ENCODE measurements at regions not wholly inside any gene's neighbourhood (a gene's known extent, or its start where the extent isn't known, plus 50 kb on each side); places are given as distances from the start of the nearest gene placed in this dataset.
"Not testable (repeated sequence)": the region's sequence is repeated elsewhere in the genome, so short reads cannot be mapped to it uniquely, and the experiment has no call there.

DNA sequence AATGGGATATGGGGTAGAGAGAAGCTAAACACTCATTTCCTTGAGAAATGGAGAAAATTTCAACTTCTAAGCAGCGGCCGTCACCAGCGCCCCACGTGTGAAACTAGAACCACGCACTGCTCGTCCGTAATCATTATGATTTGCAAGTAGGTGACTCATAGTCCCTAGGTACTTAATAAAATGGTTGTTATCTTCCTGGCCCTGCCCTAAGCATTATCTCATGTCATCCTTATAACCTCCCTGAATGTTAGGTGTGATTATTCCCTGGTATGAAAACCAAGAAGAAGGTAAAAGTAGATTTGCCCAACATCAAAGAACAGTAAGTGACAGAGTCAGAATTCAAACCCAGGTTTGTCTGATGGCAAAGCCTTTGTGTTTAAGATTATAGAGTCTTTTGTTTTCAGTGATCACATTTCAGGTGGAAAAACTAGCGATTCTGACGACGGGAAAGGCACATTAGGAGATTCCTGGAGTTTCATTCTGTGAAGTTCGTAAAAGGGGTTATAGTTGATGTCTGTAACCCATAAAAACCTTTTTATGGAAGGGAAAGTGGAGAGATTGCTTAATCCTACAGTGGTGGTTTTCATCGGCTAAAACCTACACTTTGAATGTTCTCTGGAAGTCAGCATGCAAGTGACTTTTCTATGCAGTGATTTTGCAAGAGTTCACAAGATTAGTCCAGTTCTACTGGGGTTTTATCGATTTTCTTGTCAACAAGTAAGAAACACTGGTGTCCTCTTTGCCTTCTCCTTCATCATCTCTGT is 202.9 kb upstream of the WWC1 start:
- DNase-seq: no peak

DNA sequence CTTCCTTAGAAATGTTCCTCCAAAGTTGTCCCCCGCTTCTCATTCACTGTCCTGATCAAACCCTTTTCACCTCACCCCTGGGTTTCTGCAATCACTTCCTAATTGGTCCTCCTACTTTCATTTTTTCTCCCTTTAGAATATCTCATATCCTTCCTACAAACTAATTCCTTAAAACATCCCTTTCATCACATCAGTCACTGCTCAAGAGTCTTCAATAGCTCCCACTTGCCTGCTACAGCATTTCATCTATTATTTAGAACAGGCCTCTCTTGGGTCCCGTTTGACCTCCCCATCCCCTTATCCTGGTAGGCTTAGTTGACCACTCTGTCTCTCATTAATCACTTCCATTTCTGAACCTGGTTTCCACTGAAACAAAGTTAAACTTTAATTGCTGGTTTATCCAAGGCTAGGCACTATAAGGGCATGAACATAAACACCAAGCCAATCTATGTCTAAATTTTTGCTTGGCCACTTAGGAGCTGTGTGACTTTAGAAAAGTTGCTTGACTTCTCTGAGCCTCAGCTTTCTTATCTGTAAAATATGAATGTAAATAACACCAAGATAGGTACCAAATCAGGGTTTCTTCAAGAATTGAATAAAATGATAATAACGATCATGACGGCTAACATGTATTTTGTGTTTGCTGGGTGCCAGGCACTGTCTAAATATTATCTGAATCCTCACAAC is 202.1 kb upstream of the WWC1 start:
- DNase-seq: no peak

DNA sequence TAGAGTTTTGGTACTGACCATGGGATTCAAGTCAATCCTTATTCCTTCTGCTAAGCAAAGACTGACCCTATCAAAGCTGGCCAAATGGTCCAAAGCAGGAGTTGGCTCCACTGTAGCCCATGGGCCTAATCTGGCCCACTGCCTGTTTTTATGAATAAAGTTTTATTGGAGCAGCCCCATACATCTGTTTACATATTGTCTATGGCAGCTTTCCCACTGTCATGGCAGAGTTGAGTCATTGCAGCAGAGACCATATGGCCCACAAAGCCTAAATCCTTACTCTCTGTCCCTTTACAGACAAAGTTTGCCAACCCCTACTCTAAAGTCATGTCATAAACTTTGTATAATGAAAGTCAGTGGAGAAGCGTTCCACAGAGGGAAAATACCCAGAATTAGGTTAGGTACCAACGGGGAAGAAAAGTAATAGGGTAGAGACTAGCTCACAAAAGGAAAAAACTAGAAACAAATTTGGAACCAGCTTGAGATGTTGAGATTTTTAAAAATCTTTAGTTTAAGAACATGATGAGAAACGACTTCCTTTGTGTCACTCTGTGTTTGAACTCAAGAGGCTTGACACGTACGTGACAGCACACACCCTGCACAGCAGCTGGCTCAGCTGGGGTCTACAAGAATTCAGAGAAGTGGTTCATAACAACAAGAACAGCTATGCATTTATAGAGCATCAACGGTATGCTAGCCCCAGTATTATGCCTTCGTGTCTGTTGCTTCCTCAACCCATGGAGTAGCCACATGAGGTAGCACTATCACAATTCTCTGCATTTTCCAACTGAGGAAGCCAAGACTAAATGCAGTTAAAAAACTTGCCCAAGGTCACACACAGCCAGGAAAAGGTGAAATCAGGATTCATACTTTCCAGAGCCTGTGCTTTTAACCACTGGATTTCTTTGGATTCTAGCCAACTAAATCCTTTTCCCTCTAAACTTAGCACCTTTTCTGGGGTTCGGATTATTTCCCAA is 198.9 kb upstream of the WWC1 start:
- DNase-seq: no peak

DNA sequence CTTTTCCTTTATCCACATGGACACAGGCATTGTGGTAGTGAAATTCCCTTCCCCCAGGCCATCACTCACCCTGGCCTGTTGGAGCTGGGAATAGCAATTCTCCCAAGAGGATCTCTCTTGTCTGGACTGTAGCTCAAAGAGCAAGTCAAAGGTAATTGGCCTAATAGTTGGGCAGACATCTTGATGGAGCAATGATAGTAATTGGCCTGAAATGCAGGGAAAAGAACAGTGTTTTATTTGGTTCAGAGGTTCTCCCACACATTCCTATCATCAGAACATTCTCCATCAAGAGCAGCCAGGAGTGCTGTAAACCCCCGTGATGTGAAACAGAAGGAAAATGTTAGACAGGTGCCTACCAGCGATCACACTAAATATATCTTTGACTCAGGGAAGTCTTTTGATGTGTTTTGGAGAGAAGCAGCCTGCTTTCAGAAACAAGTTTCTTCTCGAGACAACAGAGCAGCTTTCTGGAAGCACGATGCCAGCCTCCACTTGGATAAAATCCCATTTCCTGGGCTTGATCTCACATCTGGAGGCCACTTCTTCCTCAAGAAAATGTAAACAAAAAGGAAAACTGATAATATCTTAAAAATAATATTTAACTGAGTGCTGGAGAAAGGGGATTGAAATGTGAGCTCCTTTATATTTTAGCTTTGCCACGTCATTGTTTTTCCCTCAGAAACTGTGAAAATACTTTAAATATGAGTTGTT is 198.1 kb upstream of the WWC1 start:
- no peak for DNase-seq

DNA sequence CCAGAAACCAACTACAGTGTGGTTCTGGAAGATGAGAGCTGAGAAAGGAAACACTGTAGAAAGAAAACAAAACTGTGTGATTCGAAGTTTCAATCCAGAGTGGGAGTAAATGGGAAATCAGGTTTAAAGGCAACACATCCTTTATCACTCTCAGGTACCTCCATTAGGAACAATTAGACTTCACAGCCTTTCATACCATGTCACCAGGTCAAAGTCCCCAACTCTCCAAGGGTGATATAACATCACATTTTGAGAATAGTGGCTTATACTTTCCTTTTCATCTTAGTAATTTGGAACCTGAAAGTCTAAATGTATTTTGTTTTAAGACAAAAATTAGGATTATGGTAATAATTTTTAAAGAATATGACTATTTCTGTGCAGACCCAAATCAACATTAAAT is 194.9 kb upstream of the WWC1 start:
- no peak for DNase-seq

DNA sequence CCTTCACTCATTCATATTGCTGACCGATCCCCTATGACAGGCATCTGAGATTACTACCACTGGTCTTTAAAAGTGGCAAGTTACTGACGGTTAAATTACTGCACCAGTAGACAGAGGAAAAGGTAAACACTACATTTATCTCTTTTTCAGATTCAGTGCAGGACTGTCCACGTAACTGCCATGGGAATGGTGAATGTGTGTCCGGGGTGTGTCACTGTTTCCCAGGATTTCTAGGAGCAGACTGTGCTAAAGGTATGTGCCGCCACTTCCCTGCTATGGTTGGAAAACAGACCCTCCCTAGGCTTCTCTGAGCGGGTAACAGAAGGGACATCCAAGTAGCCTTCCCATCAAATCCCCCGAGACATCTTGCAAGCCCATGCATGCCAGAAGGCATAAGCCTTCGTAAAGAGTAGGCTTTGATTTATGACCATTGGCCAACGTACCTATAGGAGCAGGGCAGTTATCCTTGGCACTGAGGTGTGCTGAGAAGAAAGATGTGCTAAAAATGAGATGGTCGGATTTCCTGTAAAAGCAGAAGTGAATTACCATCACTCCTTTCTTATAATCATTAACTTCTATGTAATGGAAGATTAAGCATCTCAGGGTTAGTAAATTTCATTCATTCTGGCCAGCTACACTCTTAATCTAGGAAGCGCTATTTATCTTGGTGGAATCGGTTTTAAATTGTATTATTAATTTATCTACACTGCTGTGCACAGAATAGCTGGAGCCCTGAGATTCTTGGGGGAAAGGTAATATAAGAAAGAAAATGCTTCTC is 193.4 kb upstream of the WWC1 start:
- DNase-seq: no peak

DNA sequence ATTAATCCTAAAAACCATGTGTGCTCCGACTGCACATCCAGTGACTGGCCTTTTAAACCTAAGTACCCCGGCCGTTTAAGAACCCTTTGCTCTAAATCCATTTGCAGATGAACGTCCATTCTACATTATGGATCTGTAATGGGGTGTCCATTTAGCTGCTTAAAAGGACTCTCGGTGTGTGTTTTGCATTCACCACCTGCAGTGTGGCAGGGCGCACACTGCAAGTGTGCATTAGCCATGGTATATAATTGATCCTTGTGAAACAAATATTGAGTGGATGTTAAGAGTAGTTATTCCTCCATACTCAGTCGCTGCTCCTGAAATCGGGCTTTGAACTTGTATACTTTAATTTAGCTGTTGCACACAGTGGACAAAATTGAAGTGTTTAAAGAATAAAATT is 190.1 kb upstream of the WWC1 start:
- no peak for DNase-seq

DNA sequence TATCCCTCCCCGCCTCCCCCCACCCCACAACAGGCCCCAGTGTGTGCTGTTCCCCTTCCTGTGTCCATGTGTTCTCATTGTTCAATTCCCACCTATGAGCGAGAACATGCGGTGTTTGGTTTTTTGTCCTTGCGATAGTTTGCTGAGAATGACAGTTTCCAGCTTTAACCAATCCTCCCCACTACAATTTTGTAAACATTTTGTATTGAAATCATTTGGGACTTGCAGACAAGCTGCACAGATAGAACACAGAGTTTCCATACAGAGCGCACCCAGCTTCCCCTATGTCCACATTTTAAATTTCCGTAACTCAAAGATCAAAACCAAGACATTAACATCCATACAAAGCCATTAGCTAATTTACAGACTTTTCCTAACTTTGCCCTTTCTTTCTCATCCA is 188.4 kb upstream of the WWC1 start:
- DNase-seq: not testable (repeated sequence)

DNA sequence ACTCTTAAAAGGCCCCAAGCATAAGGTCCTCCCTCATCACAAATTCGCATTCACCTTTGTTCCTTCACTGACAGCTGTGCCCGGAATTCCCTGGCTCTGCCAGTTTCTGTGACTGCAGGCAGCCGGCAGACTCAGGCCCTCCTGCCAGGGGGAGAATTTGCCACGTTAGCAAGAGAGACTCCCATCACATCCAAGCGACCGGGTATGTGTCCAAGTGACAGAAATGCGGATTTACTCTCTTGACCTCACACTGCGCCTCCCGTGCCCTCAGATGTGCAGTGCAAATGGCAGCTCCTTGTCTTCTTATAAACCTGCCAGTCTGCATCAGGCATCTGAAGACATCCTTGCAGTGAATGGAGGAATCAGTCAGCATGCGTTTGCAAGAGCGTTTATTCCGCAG is 187.1 kb upstream of the WWC1 start:
- DNase-seq: no peak

DNA sequence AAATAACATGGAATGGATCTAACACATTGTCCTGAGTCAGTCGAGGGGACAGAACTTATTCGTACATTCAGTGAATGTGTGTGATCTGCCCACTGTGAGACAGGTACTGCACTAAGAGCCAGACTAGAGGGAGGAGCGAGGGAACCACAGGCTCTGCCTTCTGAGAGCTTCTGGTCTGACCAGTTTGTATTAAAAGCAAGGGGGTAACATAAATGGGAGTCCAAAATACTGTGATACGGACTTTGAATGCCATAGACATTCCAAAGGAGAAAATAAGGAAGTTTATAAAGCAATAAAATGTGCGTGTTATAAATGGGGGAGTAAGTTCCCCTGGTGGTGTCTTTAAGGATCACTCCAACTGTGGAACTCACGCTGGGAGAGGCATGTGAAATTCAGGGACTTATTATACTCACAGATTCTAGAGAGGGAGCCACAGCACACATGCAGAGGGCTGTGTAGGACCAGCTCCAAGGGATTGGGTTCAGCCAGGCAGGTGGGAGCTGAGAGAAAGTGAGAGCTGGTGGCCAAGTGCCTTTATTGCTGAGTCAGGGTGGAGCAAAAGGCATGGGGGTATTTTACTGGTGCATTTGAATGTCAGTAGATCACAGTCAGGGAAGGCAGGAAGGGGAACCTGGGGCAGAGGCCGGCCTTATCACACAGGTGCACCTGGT is 186.5 kb upstream of the WWC1 start:
- no peak for DNase-seq

DNA sequence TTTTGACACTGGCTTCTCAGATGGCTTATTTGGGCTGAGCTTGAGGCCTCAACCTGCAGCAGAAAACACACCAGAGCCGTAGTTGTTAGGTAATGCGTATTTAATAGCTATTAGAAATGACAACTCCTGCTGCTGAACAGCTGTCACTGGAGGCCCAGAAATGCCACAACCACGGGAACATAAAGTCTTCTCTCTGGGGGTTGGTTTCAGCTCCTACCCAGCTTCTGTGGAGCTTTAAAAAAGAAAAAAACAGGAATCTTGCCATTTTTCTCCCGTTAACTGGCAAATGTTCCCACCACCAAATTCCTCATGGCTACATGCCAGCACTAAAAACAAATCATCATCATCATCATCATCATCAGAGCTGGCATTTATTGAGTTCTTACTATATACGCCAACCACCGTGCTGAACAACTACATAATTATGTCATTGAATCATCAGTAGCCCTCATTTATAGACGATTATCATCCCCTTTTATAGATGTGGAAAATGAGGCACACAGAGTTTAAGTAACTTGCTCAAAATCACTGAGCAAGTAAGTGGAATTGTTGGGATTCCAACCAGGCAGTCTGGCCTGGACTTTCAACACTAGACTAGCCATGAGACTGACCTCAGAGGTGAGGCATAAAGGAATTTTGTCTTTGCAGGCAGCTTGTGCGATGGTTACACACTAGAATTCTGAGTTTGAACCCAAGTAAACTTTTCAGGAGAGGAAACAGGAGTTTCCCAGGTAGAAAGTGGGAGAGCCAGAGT is 185.3 kb upstream of the WWC1 start:
- no peak for DNase-seq

DNA sequence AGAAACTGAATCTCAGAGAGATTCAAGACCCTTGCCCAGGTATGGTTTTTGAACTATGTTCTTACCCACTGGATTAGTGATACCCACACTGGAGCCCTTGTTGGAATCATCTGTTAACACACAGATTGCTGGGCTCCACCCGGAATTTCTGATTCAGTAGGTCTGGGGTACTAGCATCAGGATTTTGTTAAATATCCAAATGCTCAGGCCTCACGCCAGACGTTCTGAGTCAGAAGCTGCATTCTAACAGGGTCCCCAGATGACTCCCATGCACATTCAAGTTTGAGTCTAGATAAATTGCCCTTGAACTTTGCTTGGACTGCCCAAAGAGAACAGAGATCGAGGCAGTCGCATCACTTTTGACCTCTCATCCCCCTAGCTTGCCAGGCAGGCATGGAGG is 182.0 kb upstream of the WWC1 start:
- no peak for DNase-seq

DNA sequence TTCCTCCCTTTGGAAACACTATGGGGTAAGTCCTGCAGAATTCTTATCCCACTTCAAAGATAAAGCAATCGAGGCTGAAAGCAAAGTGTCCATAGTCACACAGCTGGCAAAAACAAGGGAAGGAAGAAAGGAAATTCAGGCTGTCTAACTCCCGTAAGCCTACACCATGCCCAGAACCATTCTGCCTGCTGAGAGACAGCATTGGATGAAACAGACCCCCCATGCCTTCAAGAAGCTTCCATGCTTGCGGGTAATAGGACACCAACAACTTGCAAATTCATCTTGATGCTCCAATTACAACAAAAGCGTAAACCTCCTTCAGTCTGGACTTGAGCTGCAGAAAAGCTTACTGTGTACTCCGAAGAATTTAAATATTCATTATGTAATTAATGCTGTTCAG is 181.1 kb upstream of the WWC1 start:
- no peak for DNase-seq

DNA sequence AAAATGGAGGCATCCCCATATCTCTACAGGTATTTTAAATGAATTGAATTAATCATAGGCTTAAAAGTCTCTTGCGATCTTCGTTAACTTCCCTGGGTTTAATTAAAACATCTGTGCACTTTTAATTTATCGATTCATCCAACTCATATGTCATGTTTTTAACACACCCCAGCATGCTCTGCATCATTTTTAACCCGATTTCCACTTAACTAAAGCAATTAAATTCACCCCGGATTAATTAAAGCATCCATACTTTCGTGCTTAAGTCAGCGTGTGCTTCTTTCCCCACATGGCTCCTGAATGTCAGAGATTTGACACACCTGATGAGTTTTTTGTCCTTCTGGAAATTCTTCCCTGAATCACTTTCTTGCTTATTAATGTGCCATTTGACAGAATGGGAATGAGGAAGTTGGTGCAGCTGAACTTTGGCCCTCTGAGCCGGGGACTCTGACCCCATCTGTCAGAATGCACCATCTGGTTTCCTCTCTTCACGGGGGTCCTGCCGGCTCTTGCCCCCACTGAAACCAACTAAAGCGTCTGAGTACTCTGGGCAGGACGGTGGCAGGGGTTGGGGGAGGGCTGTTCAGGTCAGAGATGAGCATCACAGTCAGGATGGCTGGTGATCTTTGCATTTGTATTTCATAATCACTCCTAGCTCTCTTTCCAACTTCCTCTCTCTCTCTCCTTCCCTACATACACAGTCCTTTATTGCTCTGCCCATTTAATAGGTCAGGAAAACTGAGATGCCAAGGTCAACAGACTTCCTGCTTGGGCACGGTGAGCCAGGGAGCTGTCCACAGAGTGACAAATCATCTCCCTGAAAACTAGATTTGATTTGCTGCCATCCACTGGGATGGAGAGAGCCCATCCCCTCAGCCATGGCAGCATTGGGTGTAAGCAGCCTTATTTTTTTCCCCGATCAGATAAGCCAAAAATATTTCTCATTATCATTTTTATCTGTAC is 180.3 kb upstream of the WWC1 start:
- DNase-seq: no peak

DNA sequence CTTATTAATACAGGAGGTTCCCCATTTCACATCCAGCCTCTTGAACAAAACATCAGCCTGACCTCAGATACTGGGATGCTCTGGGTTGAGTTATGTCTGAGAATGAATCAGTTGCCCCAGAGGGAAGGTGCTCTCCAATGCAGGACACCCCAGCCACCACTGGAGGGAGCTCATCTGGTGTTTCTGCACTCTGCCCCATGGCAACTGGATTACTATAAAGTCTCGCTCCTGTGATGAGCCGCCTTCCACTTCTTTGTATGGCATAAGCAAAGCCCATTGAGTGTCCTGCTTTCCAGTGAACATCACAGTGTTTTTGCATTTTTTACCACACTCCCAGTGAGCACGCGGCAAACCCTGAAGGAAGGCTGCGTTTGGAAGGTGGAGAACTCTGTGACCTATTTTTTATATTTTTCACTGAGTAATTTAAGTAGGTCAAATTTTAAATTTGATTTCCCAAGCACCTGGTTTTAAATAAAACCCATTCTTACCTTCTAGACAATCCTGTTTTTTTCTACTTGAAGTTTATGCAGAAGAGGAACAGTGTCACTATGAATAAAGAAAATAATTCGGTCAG is 176.9 kb upstream of the WWC1 start:
- DNase-seq: peak in 1 of 2 experiments; percentile 11

DNA sequence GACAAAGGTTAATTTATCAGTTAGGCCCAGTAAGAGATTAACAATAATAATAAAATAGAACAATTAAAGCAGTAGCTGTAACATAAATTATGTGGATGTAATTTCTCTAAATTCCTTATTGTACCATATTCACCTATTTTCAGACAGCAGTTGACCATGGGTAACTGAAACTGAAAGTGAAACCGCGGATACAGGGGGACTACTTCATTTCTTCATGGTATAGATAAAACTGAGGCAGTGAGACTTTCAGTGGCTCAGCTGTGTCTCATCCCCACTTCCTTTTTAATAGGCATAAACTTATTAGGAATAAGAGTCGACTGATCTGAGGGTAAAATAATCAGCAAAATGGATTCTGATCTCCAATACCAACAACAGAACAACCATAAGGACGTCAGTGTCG is 174.0 kb upstream of the WWC1 start:
- DNase-seq: no peak

DNA sequence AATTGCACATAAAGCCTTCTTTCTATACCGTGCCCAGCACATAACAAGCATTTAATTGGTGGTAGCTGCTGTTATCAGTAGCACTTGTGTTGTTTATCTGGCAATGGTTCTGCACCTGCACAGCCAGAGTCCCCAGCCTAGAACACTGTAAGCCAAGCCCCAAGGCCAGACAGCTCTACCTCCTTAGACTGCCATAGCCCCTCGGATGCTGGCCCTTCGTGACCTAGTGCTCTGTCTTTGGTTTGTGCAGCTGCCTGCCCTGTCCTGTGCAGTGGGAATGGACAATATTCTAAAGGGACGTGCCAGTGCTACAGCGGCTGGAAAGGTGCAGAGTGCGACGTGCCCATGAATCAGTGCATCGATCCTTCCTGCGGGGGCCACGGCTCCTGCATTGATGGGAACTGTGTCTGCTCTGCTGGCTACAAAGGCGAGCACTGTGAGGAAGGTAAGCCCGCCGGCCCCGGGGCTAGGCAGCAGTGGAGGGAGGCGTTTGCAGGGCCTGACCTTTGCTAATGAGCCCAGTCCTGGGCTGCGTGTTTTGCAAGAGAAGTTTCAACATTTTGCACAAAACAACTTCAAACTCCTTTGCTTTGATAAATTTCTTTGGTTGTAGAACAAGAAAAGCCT is 173.3 kb upstream of the WWC1 start:
- no peak for DNase-seq

DNA sequence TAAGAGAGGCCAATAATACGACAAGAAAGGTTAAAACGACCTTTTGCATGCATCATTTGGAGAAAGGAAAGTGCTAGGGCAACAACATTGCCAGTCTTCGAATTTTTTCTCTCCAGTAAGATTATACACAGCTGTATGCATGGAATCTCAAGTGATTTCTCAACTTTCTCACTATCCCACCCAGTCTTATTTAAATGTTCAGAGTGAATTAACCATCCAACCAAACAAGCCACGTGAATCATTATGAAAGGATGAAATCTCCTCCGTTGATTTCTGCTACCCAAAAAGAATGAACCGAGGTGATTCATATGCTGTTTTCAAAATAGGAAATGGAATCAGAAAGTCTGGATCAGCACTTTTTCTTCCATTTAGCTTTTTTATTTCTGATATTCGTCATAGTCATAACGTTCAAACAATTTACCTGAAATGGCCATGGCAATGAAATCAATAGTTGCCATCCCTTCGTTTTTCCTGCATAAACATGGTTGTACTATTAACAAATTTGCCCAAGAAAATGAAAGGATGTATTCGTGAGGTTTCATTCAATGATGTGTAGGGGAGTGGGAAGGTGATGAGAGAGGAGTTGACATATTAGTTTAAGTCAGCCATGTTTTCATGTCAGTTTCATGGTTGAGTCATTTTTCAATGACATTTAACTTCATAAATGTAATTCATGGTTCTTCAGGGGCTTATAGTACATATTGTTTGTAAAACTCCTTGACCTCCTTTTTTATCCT is 170.9 kb upstream of the WWC1 start:
- DNase-seq: no peak
